GM18507 (cell line): ENCODE measurements at regions not wholly inside any gene's neighbourhood (a gene's known extent, or its start where the extent isn't known, plus 50 kb on each side); places are given as distances from the start of the nearest gene placed in this dataset.
"Not testable (repeated sequence)": the region's sequence is repeated elsewhere in the genome, so short reads cannot be mapped to it uniquely, and the experiment has no call there.

Source experiments
- DNase-seq: peaks from one replicate; pipeline ENCODE4 v3.0.0; 2011; ENCODE audit warnings: low read depth; ENCODE audit not compliant: insufficient read length; ENCODE audit errors: extremely low spot score
- FAIRE-seq: peaks from 2 replicates; lab custom pipeline; 2011; peaks lifted over from hg19 to GRCh38; lab: Jason Lieb, UNC

DNA sequence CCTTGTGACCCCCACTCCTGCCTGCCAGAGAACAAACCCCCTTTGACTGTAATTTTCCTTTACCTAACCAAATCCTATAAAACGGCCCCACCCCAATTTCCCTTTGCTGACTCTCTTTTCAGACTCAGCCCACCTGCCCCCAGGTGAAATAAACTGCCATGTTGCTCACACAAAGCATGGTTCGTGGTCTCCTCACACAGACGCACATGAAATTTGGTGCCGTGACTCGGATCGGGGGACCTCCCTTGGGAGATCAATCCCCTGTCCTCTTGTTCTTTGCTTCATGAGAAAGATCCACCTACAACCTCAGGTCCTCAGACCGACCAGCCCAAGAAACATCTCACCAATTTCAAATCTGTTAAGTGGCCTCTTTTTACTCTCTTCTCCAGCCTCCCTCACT is 179.0 kb downstream of the RASEF start:
- DNase-seq: not testable (repeated sequence)

DNA sequence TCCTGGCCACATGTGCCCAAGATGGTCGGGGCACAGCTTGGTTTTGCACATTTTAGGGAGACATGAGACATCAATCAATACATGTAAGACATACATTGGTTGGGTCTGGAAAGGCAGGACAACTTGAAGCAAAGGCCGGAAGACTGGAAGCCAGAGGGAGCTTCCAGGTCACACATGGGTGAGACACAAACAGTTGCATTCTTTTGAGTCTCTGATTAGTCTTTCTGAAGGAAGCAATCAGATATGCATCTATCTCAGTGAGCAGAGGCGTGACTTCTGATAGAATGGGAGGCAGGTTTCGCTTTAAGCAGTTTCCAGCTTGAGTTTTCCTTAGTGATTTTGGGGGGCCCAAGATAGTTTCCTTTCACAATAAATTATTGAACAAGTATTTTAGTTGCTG is 172.5 kb downstream of the RASEF start:
- FAIRE-seq: no peak
- no peak for DNase-seq

More for the DNA sequence above, 179.0 kb downstream of the RASEF start:
- FAIRE-seq: not testable (repeated sequence)

GRCh38 chr9:82890865-82891264 is 172.1 kb downstream of the RASEF start:
- FAIRE-seq: no peak
- no peak for DNase-seq

- DNase-seq (no peak), FAIRE-seq (no peak)
Measured at GRCh38 chr9:82891321-82891720, 171.6 kb downstream of the RASEF start.

DNA sequence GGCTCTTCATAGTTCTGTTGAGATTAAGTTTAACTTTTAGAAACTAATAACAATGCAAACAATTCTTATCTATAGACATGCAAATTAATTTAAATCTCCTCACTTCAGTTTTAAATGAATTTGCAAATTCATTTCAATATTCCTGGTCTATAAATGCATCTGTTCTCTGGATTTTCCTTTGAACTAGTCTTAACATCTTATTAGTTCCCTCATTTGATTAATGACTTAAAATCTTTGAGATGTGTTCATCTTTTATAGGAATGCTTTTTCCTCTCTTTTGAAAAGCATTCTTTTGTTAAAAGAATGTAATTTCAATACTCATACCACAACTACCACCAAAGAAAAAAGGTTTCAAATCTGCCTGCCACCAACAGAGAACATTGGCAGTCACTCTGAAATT is 169.4 kb downstream of the RASEF start:
- DNase-seq (no peak), FAIRE-seq (no peak)

- no peak for FAIRE-seq
Measured at GRCh38 chr9:82894548-82894947, 168.4 kb downstream of the RASEF start.

GRCh38 chr9:82894961-82895821 is 167.8 kb downstream of the RASEF start:
- FAIRE-seq: no peak
- DNase-seq: no peak

More at GRCh38 chr9:82894548-82894947, 168.4 kb downstream of the RASEF start:
- no peak for DNase-seq

DNA sequence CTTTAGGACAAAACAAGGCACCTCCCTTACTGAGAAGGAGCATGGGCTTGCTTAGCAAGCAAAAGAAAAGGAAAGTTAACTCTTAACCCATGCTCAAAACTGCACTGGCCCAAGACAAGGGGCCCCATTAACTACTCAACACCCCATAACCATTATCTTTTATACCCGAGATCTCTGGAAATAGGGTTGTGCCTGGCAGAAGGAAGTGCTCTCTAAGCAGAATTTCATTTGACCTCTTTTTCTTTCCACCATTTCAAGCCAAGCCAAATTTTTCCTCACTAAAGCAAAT is 167.2 kb downstream of the RASEF start:
- DNase-seq (no peak), FAIRE-seq (no peak)

DNA sequence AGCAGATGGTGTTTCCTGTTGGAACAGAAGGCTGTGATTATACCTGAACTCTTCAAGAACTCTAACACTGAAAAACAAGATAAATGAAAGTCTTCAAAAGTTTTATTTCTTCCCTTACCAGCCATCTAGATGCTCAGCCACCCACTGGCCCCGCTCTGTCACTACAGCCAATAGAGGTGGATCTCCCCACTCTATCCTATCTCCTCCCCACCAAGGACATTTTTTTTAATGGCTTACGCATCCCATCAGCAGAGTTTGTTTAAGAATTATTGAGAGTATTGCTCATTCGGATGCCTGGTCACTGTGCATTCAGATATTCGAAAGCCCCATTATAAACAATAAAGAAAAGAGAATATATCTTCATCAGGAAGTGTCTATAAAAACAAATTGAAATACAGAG is 159.4 kb downstream of the RASEF start:
- no peak for DNase-seq
- no peak for FAIRE-seq

GRCh38 chr9:82911996-82912395 is 150.9 kb downstream of the RASEF start:
- FAIRE-seq (no peak), DNase-seq (no peak)

DNA sequence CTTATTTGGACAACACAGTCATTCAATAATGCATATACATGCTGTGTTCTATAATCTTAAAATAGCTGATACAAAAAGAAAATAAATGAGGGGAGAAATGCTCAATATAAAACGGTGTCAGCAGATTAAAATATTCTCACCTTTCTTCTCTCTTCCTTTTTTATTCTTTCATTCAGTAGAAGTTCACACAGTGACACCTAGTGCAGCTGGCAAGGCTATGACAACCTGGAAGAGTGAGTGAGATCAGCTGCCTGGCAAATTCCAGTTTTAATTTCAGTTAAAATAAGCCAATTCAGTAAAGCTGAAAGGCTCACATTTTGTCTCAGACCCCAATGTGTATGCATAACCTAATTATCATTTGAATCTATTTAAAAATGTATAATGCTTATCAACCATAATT is 150.3 kb downstream of the RASEF start:
- no peak for DNase-seq
- FAIRE-seq: no peak

DNA sequence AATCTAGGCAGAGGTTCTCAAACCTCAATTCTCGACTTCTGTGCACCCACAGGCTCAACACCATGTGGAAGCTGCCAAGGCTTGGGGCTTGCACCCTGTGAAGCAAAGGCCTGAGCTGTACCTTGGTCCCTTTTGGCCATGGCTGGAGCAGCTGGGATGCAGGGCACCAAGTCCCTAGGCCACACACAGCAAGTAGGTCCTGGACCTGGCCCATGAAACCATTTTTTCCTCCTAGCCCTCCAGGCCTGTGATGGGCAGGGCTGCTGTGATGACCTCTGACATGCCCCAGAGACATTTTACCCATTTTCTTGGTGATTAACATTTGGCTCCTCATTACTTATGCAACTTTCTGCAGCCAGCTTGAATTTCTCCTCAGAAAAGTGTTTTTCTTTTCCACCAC is 146.7 kb downstream of the RASEF start:
- FAIRE-seq, DNase-seq: not testable (repeated sequence)

DNA sequence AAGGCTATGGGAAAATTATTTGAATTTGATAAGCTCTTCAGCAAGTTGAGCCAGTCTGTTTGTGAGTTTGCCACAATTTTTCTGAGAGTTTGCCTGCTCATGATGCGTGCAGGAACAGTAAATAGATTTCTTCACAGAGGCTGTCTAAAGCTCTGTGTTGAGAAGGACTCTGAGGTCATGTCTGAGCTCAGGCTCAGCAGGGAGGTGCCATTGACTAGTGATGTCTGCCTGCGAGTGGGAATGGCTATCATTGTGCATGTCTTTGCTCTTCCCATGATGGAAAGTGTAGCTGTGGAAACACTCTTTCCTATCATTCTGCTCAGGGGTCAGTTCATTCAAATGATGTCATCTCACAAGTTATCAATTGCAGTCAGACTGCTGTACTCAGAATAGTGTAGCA is 142.8 kb downstream of the RASEF start:
- FAIRE-seq (no peak), DNase-seq (no peak)

DNA sequence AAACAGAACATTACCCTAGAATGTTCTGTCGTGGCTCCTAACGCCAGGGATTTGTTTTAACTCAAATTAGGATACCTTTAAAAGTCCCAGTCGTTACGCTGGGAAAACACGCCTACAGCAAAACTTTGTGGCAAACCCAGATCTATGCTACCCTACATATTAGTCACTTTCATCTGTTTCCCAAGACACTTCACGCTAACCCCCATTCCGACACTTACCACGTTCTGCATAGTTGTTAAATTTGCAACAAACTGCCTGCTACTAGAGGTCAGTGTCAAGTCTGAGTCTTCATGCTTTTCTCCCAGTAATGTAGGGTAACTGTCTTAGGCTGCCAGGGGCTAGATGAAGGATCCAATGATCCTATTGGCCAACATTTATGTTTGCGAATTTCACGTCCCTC is 140.3 kb downstream of the RASEF start:
- no peak for DNase-seq
- no peak for FAIRE-seq

DNA sequence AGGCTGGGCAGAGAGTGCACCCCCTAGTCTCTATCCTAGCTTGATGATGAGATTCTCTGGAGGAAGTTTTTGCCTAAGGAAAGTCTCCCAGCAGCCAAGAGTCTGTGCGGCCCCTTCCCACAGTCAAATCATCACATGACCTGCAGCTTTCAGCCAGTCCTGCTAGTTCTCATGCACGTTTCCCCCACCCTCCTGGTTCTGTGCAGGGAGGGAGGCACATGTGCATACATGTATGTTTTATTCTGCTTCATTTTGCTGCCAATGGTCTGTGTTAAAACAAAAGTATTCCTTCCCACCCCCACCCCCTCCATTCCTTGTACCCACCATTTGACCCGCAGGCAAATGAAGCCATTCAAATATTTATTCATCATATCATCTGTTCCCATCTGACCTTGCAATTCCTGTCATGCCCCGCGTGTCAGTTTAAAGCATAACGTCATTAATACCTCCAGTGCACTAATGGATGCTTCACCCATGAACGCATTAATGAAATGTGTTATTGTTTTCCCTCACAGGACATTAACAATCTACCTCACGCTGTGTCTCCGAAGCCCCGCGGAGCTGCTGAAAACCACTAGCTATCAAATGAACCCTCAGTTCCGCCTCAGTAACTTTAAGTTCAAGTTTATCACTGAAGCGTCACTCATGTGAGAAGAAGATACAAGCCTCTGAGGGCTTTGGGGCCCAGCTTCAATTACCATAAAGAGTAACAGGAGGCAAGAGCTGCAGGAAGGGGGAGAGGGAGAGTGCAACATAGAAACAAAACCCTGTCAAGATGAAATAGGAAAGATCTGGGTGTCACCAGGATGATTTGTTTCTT is 139.6 kb downstream of the RASEF start:
- DNase-seq (no peak), FAIRE-seq (no peak)

DNA sequence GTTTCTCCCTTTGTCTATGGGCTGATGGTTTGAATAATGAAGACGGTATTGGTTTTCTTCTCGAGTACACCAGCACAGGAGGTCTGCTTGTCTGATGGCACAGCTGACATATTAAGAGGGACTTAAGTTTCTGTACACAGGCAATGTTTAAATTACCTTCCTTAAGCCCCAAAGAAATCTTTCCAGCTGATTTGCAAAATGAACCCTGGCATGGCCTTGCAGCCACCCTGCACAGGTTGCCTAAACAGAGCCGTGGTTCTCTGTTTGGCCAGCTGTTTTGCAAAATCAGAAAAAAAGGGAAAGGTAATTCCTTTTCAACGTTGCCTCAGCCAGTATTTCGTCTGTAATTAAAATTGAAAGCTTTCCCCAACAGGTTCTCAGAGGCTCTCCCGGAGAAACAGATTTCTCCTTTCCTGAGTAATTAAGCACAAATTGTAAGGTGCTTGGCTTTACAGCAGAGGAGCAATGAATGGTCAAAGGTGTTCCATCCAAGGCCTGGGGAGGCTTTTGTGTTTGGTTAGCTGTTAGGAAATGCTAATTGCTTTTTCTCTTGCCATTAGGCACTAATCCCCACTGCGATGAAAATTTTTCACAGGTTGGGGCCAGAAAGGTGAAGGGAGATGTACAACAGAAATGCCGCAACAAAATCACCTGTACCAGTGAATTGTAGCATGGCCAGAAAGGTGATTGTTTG is 138.9 kb downstream of the RASEF start:
- DNase-seq (no peak), FAIRE-seq (no peak)
